K562 (cell line): ENCODE measurements at regions not wholly inside any gene's neighbourhood (a gene's known extent, or its start where the extent isn't known, plus 50 kb on each side); places are given as distances from the start of the nearest gene placed in this dataset.
A peak's percentile ranks its signal among the peaks of the same experiment; 100 is the strongest.
"Not testable (repeated sequence)": the region's sequence is repeated elsewhere in the genome, so short reads cannot be mapped to it uniquely, and the experiment has no call there.

ENCODE experiments used
- ATAC-seq: fragments of 200-7000 bp; cut with Tn5 transposase; 3 replicates; pipeline ENCODE4 v1.9.1; 2020; ENCODE audit warnings: moderate library complexity
- BruUV-seq: library from RNA; stranded (reverse); fragments of 400-500 nt; replicated peaks from 2 replicates; lab custom pipeline; 2021; lab: Mats Ljungman, UMichigan
- CTCF ChIA-PET: fragments of 300-600 bp; formaldehyde crosslinking; extraction: SDS; loops from one replicate; lab custom pipeline; 2021; ENCODE audit warnings: low intra/inter-chr PET ratio; lab: Yijun Ruan, JAX
- POLR2A ChIA-PET: fragments of 300-600, 350-650 bp; sonication (Branson Sonifier 250); formaldehyde crosslinking; extraction: SDS; loops from one replicate; lab custom pipeline; 2021; ENCODE audit warnings: antibody characterized with exemption, inconsistent platforms; lab: Yijun Ruan, JAX
- DNase-seq, 4 experiments: peaks; one replicate each; pipeline versions ENCODE4 v3.0.0 to v3.0.0-alpha.2; 2011 to 2018; ENCODE audit warnings: low spot score in 3 of 4, mixed read lengths in 3 of 4; ENCODE audit errors: extremely low read depth in 1 of 4
- FAIRE-seq: peaks from 2 replicates; lab custom pipeline; 2011; peaks lifted over from hg19 to GRCh38; lab: Jason Lieb, UNC
- H2AFZ ChIP-seq: 2 replicates; pipeline ENCODE4 v1.6.0; 2011; ENCODE audit warnings: low read depth, low read length, control low read depth, inconsistent platforms
- H3K27ac ChIP-seq: fragments of 200-600 bp; 3 replicates; pipeline ENCODE4 v1.8.0; 2011; ENCODE audit warnings: low read depth, mild to moderate bottlenecking, control low read depth, inconsistent platforms, low read length, moderate library complexity, mixed read lengths; ENCODE audit errors: extremely low read depth
- H3K27me3 ChIP-seq, 2 experiments: fragments of 300-600 bp in 1 of 2; 2 replicates in 1 of 2; 3 replicates in 1 of 2; pipeline versions ENCODE4 v1.6.0 to v1.8.0; 2011; ENCODE audit warnings: inconsistent platforms in 2 of 2, low read length in 2 of 2, mild to moderate bottlenecking in 1 of 2, mixed read lengths in 1 of 2, moderate library complexity in 1 of 2; ENCODE audit not compliant: control insufficient read depth in 2 of 2, insufficient read depth in 2 of 2
- H3K36me3 ChIP-seq: fragments of 300-600 bp; 3 replicates; pipeline ENCODE4 v1.8.0; 2011; ENCODE audit warnings: mild to moderate bottlenecking, low read length, inconsistent platforms; ENCODE audit not compliant: control insufficient read depth, insufficient read depth
- H3K4me1 ChIP-seq, 2 experiments: fragments of 200-600 bp in 1 of 2; replicated peaks in 1 of 2; 2 replicates in 1 of 2; 3 replicates in 1 of 2; pipeline versions ENCODE4 v1.5.1 to v1.8.0; 2011; ENCODE audit warnings: inconsistent platforms in 2 of 2, low read length in 2 of 2, mild to moderate bottlenecking in 1 of 2, mixed read lengths in 1 of 2, moderate library complexity in 1 of 2; ENCODE audit not compliant: control insufficient read depth in 2 of 2, insufficient read depth in 2 of 2
- H3K4me2 ChIP-seq: 2 replicates; pipeline ENCODE4 v1.6.1; 2011; ENCODE audit warnings: low read length, control low read depth, inconsistent platforms, mixed read lengths; ENCODE audit not compliant: insufficient read depth
- H3K4me3 ChIP-seq: fragments of 200-600 bp; sonication (generic), shearing (Covaris generic); 2 replicates; pipeline ENCODE4 v1.5.1; 2016; ENCODE audit warnings: control low read depth, inconsistent platforms
- H3K79me2 ChIP-seq: fragments of 200-600 bp; 3 replicates; pipeline ENCODE4 v1.8.0; 2011; ENCODE audit warnings: low read length, inconsistent platforms; ENCODE audit not compliant: control insufficient read depth, insufficient read depth
- H3K9ac ChIP-seq, 2 experiments: 2 replicates each; pipeline versions ENCODE4 v1.6.0 to v1.6.1; 2011; ENCODE audit warnings: low read depth in 2 of 2, low read length in 2 of 2, control low read depth in 1 of 2, inconsistent platforms in 1 of 2, mild to moderate bottlenecking in 1 of 2, mixed read lengths in 1 of 2; ENCODE audit not compliant: insufficient read depth in 1 of 2
- H3K9me1 ChIP-seq: one replicate; pipeline ENCODE4 v1.6.0; 2011; ENCODE audit warnings: inconsistent platforms, mild to moderate bottlenecking, low read length, moderate library complexity; ENCODE audit not compliant: control insufficient read depth, insufficient read depth
- H3K9me3 ChIP-seq: replicated peaks from 2 replicates; pipeline ENCODE4 v1.5.1; 2011; ENCODE audit warnings: low read depth, low read length, inconsistent platforms; ENCODE audit not compliant: control insufficient read depth, insufficient read depth
- H4K20me1 ChIP-seq: replicated peaks from 2 replicates; pipeline ENCODE4 v1.6.1; 2011; ENCODE audit warnings: low read length, inconsistent platforms, mixed read lengths; ENCODE audit not compliant: control insufficient read depth, insufficient read depth
- NR2C1 ChIP-seq, 2 experiments: fragments of 450-650 bp; IDR thresholded peaks; 2 replicates each; pipeline ENCODE4 v1.6.1; 2017; ENCODE audit warnings: mild to moderate bottlenecking in 2 of 2, antibody characterized with exemption in 1 of 2, inconsistent platforms in 1 of 2, missing compliant biosample characterization in 1 of 2, missing genetic modification characterization in 1 of 2
- NR4A1 ChIP-seq, 2 experiments: fragments of 250-450 bp in 1 of 2; fragments of 450-650 bp in 1 of 2; sonication (Bioruptor Pico) in 1 of 2; IDR thresholded peaks; 2 replicates each; pipeline versions ENCODE4 v1.4.0 to v1.6.1; 2016 to 2020; ENCODE audit warnings: mild to moderate bottlenecking in 2 of 2, missing compliant biosample characterization in 1 of 2, missing genetic modification characterization in 1 of 2, moderate library complexity in 1 of 2
- PTTG1 ChIP-seq: fragments of 450-650 bp; IDR thresholded peaks from 2 replicates; pipeline ENCODE4 v1.6.1; 2016; ENCODE audit warnings: low read depth, mild to moderate bottlenecking, missing genetic modification characterization, missing compliant biosample characterization
- ZNF584 ChIP-seq: fragments of 200-800 bp; sonication (Bioruptor generic); IDR thresholded peaks from 2 replicates; pipeline ENCODE4 v1.6.1; 2016; ENCODE audit warnings: low read depth, mild to moderate bottlenecking, missing genetic modification characterization, missing compliant biosample characterization
- WGBS: fragments of 100-300 bp; shearing (Covaris generic); methylation state at CpG from one replicate; pipeline ENCODE4 v1.1.6; 2016; ENCODE audit warnings: low coverage, mixed read lengths; ENCODE audit not compliant: insufficient coverage; ENCODE audit errors: missing lambda C conversion rate; 5-methylcytosine and 5-hydroxymethylcytosine counted together
- in situ Hi-C: fragments of 300-500 bp; cut with MboI; formaldehyde crosslinking; loops from 4 replicates; pipeline ENCODE4 v1.15.0; 2018; ENCODE audit warnings: inconsistent platforms, mixed read lengths
- intact Hi-C: fragments of 100-400 bp; cut with micrococcal nuclease; formaldehyde crosslinking; loops from 2 replicates; pipeline ENCODE4 v1.14.2; 2022
- TF ChIP-seq, protein P1 (sequence below): fragments of 450-650 bp; conservative IDR thresholded peaks from 2 replicates; pipeline ENCODE4 v1.6.1; 2016; ENCODE audit warnings: missing genetic modification characterization, low read depth, mild to moderate bottlenecking, missing compliant biosample characterization, moderate library complexity
- TF ChIP-seq, protein P2 (sequence below), 2 experiments: fragments of 250-450 bp in 1 of 2; fragments of 450-650 bp in 1 of 2; sonication (Bioruptor Pico) in 1 of 2; IDR thresholded peaks; 2 replicates each; pipeline versions ENCODE4 v1.6.1 to v1.8.0; 2016 to 2021; ENCODE audit warnings: mild to moderate bottlenecking in 2 of 2, moderate library complexity in 2 of 2, missing compliant biosample characterization in 1 of 2, missing genetic modification characterization in 1 of 2
- TF ChIP-seq, protein P3 (sequence below), 3 experiments: fragments of 200-800 bp in 1 of 3; sonication (Bioruptor generic) in 1 of 3; sonication (generic) in 1 of 3; formaldehyde crosslinking in 1 of 3; IDR thresholded peaks; 2 replicates each; pipeline versions ENCODE4 v1.6.1 to v1.8.0; 2016 to 2022; ENCODE audit warnings: mild to moderate bottlenecking in 2 of 3, missing compliant biosample characterization in 2 of 3, missing genetic modification characterization in 2 of 3, missing genetic modification reagents in 1 of 3
- TF ChIP-seq, protein P4 (sequence below): fragments of 450-650 bp; IDR thresholded peaks from 2 replicates; pipeline ENCODE4 v1.6.1; 2017; ENCODE audit warnings: antibody characterized with exemption, mild to moderate bottlenecking

DNA sequence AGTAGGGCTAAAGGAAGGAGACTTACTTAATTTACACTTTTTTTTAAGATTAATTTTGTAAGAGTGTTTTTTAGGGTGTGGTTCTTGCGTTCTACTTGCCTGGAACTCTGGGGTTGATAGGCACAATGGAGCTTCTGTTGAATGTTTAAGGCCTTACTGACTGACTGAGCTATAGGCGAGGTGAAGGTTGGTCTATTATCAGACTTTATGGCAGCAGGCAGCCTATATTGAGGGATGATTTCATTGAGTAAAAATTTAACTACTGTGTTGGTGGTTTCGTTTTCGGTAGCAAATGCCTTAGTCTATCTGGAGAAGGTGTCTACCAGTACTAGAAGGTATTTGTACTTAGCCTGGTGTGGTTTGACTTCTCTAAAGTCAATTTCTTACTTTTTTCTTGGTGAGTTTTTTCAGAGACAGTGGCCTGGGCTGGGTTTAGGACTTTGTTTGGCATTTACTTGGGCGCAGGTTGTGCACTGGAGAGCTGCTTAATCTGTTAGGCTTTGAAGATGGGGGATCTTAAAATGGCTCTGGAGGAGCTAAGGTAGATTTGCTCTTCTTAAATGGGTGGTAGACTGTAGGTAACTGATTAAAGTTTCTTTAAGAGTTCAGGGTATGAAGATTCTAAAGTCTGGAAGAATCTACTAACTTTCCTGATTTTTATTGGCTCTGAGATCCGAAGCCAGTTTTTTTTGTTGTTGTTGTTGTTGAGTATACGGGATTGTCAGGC lies 164.5 kb upstream of the CCZ1B start:
- POLR2A ChIA-PET; DNase-seq; H3K4me3 ChIP-seq; H3K9me3 ChIP-seq; H3K79me2 ChIP-seq; CTCF ChIA-PET; H3K36me3 ChIP-seq; in situ Hi-C loops; H3K9me1 ChIP-seq; H3K9ac ChIP-seq; H4K20me1 ChIP-seq; BruUV-seq; ATAC-seq; FAIRE-seq; H3K27me3 ChIP-seq; TF ChIP-seq NR4A1 (CRISPR knock-in tag; IDR thresholded peaks at IDR 0.05); NR2C1 (IDR thresholded peaks at IDR 0.05): not testable (repeated sequence)
- 13% methylated on average over 6 of the region's 7 CpGs for WGBS
- Histone ChIP-seq H3K4me1 (peaks cover 3 to 15% of the 10 kb centered on the region in 2 experiments; a peak in 4 of 5 replicates), H2AFZ (peak overlapping the region; percentile 88), H3K4me2 (peak overlapping the region; percentile 54; the same call in 1 of the 2 replicates), H3K27ac (peak overlapping the region; percentile 19; the same call in 1 of the 3 replicates)
- TF ChIP-seq NR4A1 (tag; IDR thresholded peaks at IDR 0.05): peak; percentile 61; the same call in 1 of the 2 replicates
- TF ChIP-seq, protein P1, sequence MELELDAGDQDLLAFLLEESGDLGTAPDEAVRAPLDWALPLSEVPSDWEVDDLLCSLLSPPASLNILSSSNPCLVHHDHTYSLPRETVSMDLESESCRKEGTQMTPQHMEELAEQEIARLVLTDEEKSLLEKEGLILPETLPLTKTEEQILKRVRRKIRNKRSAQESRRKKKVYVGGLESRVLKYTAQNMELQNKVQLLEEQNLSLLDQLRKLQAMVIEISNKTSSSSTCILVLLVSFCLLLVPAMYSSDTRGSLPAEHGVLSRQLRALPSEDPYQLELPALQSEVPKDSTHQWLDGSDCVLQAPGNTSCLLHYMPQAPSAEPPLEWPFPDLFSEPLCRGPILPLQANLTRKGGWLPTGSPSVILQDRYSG: peak; percentile 83
- TF ChIP-seq, protein P2, sequence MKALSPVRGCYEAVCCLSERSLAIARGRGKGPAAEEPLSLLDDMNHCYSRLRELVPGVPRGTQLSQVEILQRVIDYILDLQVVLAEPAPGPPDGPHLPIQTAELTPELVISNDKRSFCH (CRISPR knock-in tag; IDR thresholded peaks at IDR 0.05): not testable (repeated sequence)
- TF ChIP-seq, protein P2 (tag; IDR thresholded peaks at IDR 0.05): 0 out of 2 replicates have a peak, but pooled peaks have one; percentile 39
- TF ChIP-seq, protein P3, sequence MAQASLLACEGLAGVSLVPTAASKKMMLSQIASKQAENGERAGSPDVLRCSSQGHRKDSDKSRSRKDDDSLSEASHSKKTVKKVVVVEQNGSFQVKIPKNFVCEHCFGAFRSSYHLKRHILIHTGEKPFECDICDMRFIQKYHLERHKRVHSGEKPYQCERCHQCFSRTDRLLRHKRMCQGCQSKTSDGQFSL (CRISPR knock-in tag; IDR thresholded peaks at IDR 0.05): not testable (repeated sequence)
- TF ChIP-seq, protein P3 (tag; IDR thresholded peaks at IDR 0.05): 0 out of 4 replicates have a peak, but pooled peaks of 1 of the 2 experiments have one; percentile 23
- 0 out of 2 replicates have a peak, but pooled peaks have one; percentile 12 for TF ChIP-seq NR2C1 (tag; IDR thresholded peaks at IDR 0.05)
- 0 out of 2 replicates have a peak, but pooled peaks have one; percentile 29 for TF ChIP-seq ZNF584 (CRISPR knock-in tag)
- peak; percentile 46; the same call in 1 of the 2 replicates for TF ChIP-seq PTTG1 (tag)
- TF ChIP-seq, protein P4, sequence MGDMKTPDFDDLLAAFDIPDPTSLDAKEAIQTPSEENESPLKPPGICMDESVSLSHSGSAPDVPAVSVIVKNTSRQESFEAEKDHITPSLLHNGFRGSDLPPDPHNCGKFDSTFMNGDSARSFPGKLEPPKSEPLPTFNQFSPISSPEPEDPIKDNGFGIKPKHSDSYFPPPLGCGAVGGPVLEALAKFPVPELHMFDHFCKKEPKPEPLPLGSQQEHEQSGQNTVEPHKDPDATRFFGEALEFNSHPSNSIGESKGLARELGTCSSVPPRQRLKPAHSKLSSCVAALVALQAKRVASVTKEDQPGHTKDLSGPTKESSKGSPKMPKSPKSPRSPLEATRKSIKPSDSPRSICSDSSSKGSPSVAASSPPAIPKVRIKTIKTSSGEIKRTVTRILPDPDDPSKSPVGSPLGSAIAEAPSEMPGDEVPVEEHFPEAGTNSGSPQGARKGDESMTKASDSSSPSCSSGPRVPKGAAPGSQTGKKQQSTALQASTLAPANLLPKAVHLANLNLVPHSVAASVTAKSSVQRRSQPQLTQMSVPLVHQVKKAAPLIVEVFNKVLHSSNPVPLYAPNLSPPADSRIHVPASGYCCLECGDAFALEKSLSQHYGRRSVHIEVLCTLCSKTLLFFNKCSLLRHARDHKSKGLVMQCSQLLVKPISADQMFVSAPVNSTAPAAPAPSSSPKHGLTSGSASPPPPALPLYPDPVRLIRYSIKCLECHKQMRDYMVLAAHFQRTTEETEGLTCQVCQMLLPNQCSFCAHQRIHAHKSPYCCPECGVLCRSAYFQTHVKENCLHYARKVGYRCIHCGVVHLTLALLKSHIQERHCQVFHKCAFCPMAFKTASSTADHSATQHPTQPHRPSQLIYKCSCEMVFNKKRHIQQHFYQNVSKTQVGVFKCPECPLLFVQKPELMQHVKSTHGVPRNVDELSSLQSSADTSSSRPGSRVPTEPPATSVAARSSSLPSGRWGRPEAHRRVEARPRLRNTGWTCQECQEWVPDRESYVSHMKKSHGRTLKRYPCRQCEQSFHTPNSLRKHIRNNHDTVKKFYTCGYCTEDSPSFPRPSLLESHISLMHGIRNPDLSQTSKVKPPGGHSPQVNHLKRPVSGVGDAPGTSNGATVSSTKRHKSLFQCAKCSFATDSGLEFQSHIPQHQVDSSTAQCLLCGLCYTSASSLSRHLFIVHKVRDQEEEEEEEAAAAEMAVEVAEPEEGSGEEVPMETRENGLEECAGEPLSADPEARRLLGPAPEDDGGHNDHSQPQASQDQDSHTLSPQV: peak; percentile 66
- intact Hi-C loops: loop anchor here (10.0 kb wide), 2 partner anchors 54 to 194 kb away; partner anchors contain the start of gene C1GALT1
